HCT116 (cell line): ENCODE measurements at regions not wholly inside any gene's neighbourhood (a gene's known extent, or its start where the extent isn't known, plus 50 kb on each side); places are given as distances from the start of the nearest gene placed in this dataset.

Source experiments
- ATAC-seq: fragments of 200-7000 bp; cut with Tn5 transposase; 2 replicates; pipeline ENCODE4 v1.9.1; 2020; ENCODE audit warnings: mild to moderate bottlenecking, moderate library complexity
- BruUV-seq: library from RNA; stranded (reverse); fragments of 400-500 nt; replicated peaks from 2 replicates; lab custom pipeline; 2021; lab: Mats Ljungman, UMichigan
- CTCF ChIA-PET: fragments of 300-600 bp; sonication (Branson Sonifier 250); formaldehyde crosslinking; loops from one replicate; lab custom pipeline; 2021; ENCODE audit warnings: antibody characterized with exemption; lab: Charles Lee
- POLR2A ChIA-PET: fragments of 300-600, 350-600 bp; sonication (Branson Sonifier 250); formaldehyde crosslinking; loops from one replicate; lab custom pipeline; 2021; ENCODE audit warnings: antibody characterized with exemption; lab: Charles Lee
- RAD21 ChIA-PET, 2 experiments: fragments of 300-600 bp; sonication (Branson Sonifier 250); formaldehyde crosslinking; loops; one replicate each; lab custom pipeline; 2023; ENCODE audit warnings: low total read pairs in 2 of 2; ENCODE audit not compliant: uncharacterized antibody in 2 of 2, unreplicated experiment in 2 of 2, low non-redundant PET in 1 of 2; lab: Charles Lee
- DNase-seq: peaks from one replicate; pipeline ENCODE4 v3.0.0-alpha.2; 2010; ENCODE audit warnings: low read depth, low spot score
- H2AFZ ChIP-seq: fragments of 200-600 bp; shearing (Covaris generic), sonication (generic); 2 replicates; pipeline ENCODE4 v1.6.1; 2017; ENCODE audit warnings: low read depth, mixed run types, mixed read lengths, antibody characterized with exemption, low read length; ENCODE audit not compliant: poor library complexity, severe bottlenecking
- H3K27ac ChIP-seq: 2 replicates; pipeline ENCODE4 v1.5.1; 2012; ENCODE audit warnings: low read depth, low read length
- H3K27me3 ChIP-seq: fragments of 200-600 bp; sonication (generic); 2 replicates; pipeline ENCODE4 v1.6.1; 2016; ENCODE audit warnings: mixed run types, low read length, mixed read lengths; ENCODE audit not compliant: insufficient read depth
- H3K36me3 ChIP-seq, 2 experiments: fragments of 200-500 bp in 1 of 2; fragments of 200-600 bp in 1 of 2; sonication (Bioruptor generic) in 1 of 2; sonication (generic) in 1 of 2; 2 replicates each; pipeline versions ENCODE4 v1.5.1 to v1.6.1; 2014 to 2016; ENCODE audit warnings: low read length in 2 of 2, inconsistent platforms in 1 of 2, mixed read lengths in 1 of 2, mixed run types in 1 of 2; ENCODE audit not compliant: insufficient read depth in 2 of 2, control insufficient read depth in 1 of 2
- H3K4me1 ChIP-seq, 2 experiments: fragments of 200-600 bp in 1 of 2; sonication (generic) in 1 of 2; 2 replicates each; pipeline versions ENCODE4 v1.5.1 to v1.6.1; 2012 to 2017; ENCODE audit warnings: low read length in 2 of 2, inconsistent platforms in 1 of 2, mild to moderate bottlenecking in 1 of 2, mixed read lengths in 1 of 2, mixed run types in 1 of 2, moderate library complexity in 1 of 2; ENCODE audit not compliant: insufficient read depth in 2 of 2, control insufficient read depth in 1 of 2
- H3K4me2 ChIP-seq: fragments of 200-600 bp; sonication (generic); 2 replicates; pipeline ENCODE4 v1.6.1; 2017; ENCODE audit warnings: mixed run types, low read length, mixed read lengths
- H3K4me3 ChIP-seq, 2 experiments: fragments of 200-600 bp in 1 of 2; sonication (generic) in 1 of 2; replicated peaks in 1 of 2; 2 replicates each; pipeline ENCODE4 v1.5.1; 2011 to 2016; ENCODE audit warnings: low read length in 2 of 2, control low read depth in 1 of 2, low read depth in 1 of 2, mild to moderate bottlenecking in 1 of 2, mixed read lengths in 1 of 2, mixed run types in 1 of 2
- H3K79me2 ChIP-seq: fragments of 200-600 bp; sonication (generic); 2 replicates; pipeline ENCODE4 v1.6.1; 2017; ENCODE audit warnings: mild to moderate bottlenecking, mixed run types, low read length, moderate library complexity, mixed read lengths; ENCODE audit not compliant: insufficient read depth
- H3K9ac ChIP-seq: fragments of 200-600 bp; sonication (generic); 2 replicates; pipeline ENCODE4 v1.6.1; 2016; ENCODE audit warnings: low read length, mixed read lengths
- H3K9me2 ChIP-seq: fragments of 200-600 bp; sonication (generic), shearing (Covaris generic); 2 replicates; pipeline ENCODE4 v1.6.1; 2017; ENCODE audit warnings: mixed run types, mild to moderate bottlenecking, moderate library complexity; ENCODE audit not compliant: insufficient read depth
- H3K9me3 ChIP-seq, 2 experiments: fragments of 200-500 bp in 1 of 2; fragments of 200-600 bp in 1 of 2; sonication (Bioruptor generic) in 1 of 2; sonication (generic) in 1 of 2; 2 replicates each; pipeline ENCODE4 v1.6.1; 2014 to 2017; ENCODE audit warnings: low read length in 2 of 2, mixed read lengths in 2 of 2, inconsistent platforms in 1 of 2, low read depth in 1 of 2, mild to moderate bottlenecking in 1 of 2, mixed run types in 1 of 2, moderate library complexity in 1 of 2; ENCODE audit not compliant: control insufficient read depth in 1 of 2, insufficient read depth in 1 of 2
- H4K20me1 ChIP-seq: fragments of 200-600 bp; sonication (generic), shearing (Covaris generic); 2 replicates; pipeline ENCODE4 v1.6.1; 2017; ENCODE audit warnings: mixed run types, mild to moderate bottlenecking, moderate library complexity; ENCODE audit not compliant: insufficient read depth
- CEBPB ChIP-seq: IDR thresholded peaks from 2 replicates; pipeline ENCODE4 v1.6.1; 2012; ENCODE audit warnings: low read depth
- EGR1 ChIP-seq: IDR thresholded peaks from 2 replicates; pipeline ENCODE4 v1.6.1; 2012; ENCODE audit warnings: low read depth
- ELF1 ChIP-seq: IDR thresholded peaks from 2 replicates; pipeline ENCODE4 v1.6.1; 2012; ENCODE audit warnings: low read depth, borderline replicate concordance
- EZH2 ChIP-seq: fragments of 200-600 bp; sonication (generic); IDR thresholded peaks from 2 replicates; pipeline ENCODE4 v1.6.1; 2017; ENCODE audit warnings: antibody characterized with exemption, mixed run types
- EZH2phosphoT487 ChIP-seq: fragments of 200-600 bp; IDR thresholded peaks from 2 replicates; pipeline ENCODE4 v1.6.1; 2018; ENCODE audit warnings: antibody characterized with exemption, borderline replicate concordance
- FOSL1 ChIP-seq: IDR thresholded peaks from 2 replicates; pipeline ENCODE4 v1.6.1; 2012; ENCODE audit warnings: low read depth
- JUND ChIP-seq: IDR thresholded peaks from 2 replicates; pipeline ENCODE4 v1.6.1; 2012
- POLR2A ChIP-seq: IDR thresholded peaks from 2 replicates; pipeline ENCODE4 v1.7.0; 2011; ENCODE audit warnings: borderline replicate concordance; ENCODE audit not compliant: insufficient read depth, insufficient read length; ENCODE audit errors: extremely low read depth
- POLR2AphosphoS5 ChIP-seq: IDR thresholded peaks from 2 replicates; pipeline ENCODE4 v1.6.1; 2011; ENCODE audit warnings: mild to moderate bottlenecking, low read depth, low read length, moderate library complexity
- RAD21 ChIP-seq: IDR thresholded peaks from 2 replicates; pipeline ENCODE4 v1.6.1; 2012; ENCODE audit warnings: low read depth, mild to moderate bottlenecking
- SIN3A ChIP-seq: IDR thresholded peaks from 2 replicates; pipeline ENCODE4 v1.6.1; 2012; ENCODE audit warnings: low read depth
- SRF ChIP-seq: IDR thresholded peaks from 2 replicates; pipeline ENCODE4 v1.6.1; 2012; ENCODE audit warnings: low read depth
- TCF7L2 ChIP-seq: IDR thresholded peaks from 2 replicates; pipeline ENCODE4 v1.7.0; 2011; ENCODE audit warnings: borderline replicate concordance, inconsistent platforms; ENCODE audit not compliant: insufficient read depth, insufficient read length; ENCODE audit errors: extremely low read depth
- YY1 ChIP-seq: IDR thresholded peaks from 2 replicates; pipeline ENCODE4 v1.6.1; 2011; ENCODE audit warnings: low read length, low read depth, moderate library complexity, mild to moderate bottlenecking; ENCODE audit not compliant: insufficient replicate concordance; ENCODE audit errors: extremely low read depth
- ZFX ChIP-seq: fragments of 450-650 bp; IDR thresholded peaks from 2 replicates; pipeline ENCODE4 v1.6.1; 2017
- ZNF274 ChIP-seq: fragments of 200-500 bp; sonication (Bioruptor generic); IDR thresholded peaks from 2 replicates; pipeline ENCODE4 v1.6.1; 2014; ENCODE audit warnings: mild to moderate bottlenecking, low read depth, low read length, inconsistent platforms
- intact Hi-C: fragments of 100-400 bp; cut with micrococcal nuclease; formaldehyde crosslinking; loops from 2 replicates; pipeline ENCODE4 v1.10.0; 2022
- TF ChIP-seq, protein P1 (sequence below): IDR thresholded peaks from 2 replicates; pipeline ENCODE4 v1.6.1; 2011; ENCODE audit warnings: mild to moderate bottlenecking, low read length, moderate library complexity; ENCODE audit not compliant: insufficient replicate concordance; ENCODE audit errors: extremely low read depth
- TF ChIP-seq, protein P2 (sequence below), 3 experiments: fragments of 200-600 bp in 1 of 3; sonication (generic) in 1 of 3; IDR thresholded peaks in 2 of 3; conservative IDR thresholded peaks in 1 of 3; 2 replicates each; pipeline ENCODE4 v1.5.1; 2012 to 2017; ENCODE audit warnings: low read depth in 2 of 3, low read length in 2 of 3, antibody characterized with exemption in 1 of 3, borderline replicate concordance in 1 of 3, control low read depth in 1 of 3, mild to moderate bottlenecking in 1 of 3, mixed read lengths in 1 of 3, mixed run types in 1 of 3, moderate library complexity in 1 of 3; ENCODE audit not compliant: insufficient read depth in 1 of 3
- TF ChIP-seq, protein P3 (sequence below): IDR thresholded peaks from 2 replicates; pipeline ENCODE4 v1.6.1; 2012
- TF ChIP-seq, protein P4 (sequence below): IDR thresholded peaks from 2 replicates; pipeline ENCODE4 v1.6.1; 2012; ENCODE audit warnings: low read depth

DNA sequence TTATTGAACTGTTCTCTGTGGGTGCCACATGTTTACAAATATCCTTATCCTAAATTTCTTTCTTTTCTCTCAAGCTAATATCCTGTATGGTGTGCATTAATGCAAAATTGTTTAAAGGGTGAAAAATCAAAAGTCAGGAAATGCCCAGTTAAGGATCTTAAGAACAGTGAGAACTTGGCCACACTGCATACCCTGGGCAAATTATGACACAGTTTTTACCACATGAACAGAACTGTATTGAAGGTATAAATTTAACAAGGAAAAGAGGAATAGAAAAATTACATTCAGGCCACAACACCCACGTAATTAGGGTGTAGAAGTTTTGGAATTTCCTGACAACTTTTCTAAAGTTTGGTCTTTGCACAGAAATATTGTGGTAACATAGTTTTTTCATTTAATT is 94.4 kb upstream of the HCCS start:
- BruUV-seq, result no TSS peak
- intact Hi-C loops, result no loop called here
- RAD21 ChIA-PET, result no interaction called here
- Histone ChIP-seq H2AFZ (no peak overlapping the region), H3K9ac (no peak overlapping the region)
- TF ChIP-seq CEBPB (no peak), SIN3A (no peak), TCF7L2 (no peak), ZFX (no peak), SRF (no peak), YY1 (no peak), FOSL1 (no peak), ELF1 (no peak), POLR2AphosphoS5 (no peak), POLR2A (no peak), EGR1 (no peak), RAD21 (no peak), EZH2 (no peak), EZH2phosphoT487 (no peak), JUND (no peak), ZNF274 (no peak)
- TF ChIP-seq, protein P1, sequence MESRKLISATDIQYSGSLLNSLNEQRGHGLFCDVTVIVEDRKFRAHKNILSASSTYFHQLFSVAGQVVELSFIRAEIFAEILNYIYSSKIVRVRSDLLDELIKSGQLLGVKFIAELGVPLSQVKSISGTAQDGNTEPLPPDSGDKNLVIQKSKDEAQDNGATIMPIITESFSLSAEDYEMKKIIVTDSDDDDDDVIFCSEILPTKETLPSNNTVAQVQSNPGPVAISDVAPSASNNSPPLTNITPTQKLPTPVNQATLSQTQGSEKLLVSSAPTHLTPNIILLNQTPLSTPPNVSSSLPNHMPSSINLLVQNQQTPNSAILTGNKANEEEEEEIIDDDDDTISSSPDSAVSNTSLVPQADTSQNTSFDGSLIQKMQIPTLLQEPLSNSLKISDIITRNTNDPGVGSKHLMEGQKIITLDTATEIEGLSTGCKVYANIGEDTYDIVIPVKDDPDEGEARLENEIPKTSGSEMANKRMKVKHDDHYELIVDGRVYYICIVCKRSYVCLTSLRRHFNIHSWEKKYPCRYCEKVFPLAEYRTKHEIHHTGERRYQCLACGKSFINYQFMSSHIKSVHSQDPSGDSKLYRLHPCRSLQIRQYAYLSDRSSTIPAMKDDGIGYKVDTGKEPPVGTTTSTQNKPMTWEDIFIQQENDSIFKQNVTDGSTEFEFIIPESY, result no peak
- TF ChIP-seq, protein P2, sequence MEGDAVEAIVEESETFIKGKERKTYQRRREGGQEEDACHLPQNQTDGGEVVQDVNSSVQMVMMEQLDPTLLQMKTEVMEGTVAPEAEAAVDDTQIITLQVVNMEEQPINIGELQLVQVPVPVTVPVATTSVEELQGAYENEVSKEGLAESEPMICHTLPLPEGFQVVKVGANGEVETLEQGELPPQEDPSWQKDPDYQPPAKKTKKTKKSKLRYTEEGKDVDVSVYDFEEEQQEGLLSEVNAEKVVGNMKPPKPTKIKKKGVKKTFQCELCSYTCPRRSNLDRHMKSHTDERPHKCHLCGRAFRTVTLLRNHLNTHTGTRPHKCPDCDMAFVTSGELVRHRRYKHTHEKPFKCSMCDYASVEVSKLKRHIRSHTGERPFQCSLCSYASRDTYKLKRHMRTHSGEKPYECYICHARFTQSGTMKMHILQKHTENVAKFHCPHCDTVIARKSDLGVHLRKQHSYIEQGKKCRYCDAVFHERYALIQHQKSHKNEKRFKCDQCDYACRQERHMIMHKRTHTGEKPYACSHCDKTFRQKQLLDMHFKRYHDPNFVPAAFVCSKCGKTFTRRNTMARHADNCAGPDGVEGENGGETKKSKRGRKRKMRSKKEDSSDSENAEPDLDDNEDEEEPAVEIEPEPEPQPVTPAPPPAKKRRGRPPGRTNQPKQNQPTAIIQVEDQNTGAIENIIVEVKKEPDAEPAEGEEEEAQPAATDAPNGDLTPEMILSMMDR (IDR thresholded peaks at IDR 0.05 in 2 of 3, conservative IDR thresholded peaks at IDR 0.05 in 1 of 3; ENCODE audit: borderline replicate concordance in 1 of 3, insufficient read depth in 1 of 3, low read depth in 2 of 3, low read length in 2 of 3), result no peak
- TF ChIP-seq, protein P3, sequence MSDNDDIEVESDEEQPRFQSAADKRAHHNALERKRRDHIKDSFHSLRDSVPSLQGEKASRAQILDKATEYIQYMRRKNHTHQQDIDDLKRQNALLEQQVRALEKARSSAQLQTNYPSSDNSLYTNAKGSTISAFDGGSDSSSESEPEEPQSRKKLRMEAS, result no peak
- TF ChIP-seq, protein P4, sequence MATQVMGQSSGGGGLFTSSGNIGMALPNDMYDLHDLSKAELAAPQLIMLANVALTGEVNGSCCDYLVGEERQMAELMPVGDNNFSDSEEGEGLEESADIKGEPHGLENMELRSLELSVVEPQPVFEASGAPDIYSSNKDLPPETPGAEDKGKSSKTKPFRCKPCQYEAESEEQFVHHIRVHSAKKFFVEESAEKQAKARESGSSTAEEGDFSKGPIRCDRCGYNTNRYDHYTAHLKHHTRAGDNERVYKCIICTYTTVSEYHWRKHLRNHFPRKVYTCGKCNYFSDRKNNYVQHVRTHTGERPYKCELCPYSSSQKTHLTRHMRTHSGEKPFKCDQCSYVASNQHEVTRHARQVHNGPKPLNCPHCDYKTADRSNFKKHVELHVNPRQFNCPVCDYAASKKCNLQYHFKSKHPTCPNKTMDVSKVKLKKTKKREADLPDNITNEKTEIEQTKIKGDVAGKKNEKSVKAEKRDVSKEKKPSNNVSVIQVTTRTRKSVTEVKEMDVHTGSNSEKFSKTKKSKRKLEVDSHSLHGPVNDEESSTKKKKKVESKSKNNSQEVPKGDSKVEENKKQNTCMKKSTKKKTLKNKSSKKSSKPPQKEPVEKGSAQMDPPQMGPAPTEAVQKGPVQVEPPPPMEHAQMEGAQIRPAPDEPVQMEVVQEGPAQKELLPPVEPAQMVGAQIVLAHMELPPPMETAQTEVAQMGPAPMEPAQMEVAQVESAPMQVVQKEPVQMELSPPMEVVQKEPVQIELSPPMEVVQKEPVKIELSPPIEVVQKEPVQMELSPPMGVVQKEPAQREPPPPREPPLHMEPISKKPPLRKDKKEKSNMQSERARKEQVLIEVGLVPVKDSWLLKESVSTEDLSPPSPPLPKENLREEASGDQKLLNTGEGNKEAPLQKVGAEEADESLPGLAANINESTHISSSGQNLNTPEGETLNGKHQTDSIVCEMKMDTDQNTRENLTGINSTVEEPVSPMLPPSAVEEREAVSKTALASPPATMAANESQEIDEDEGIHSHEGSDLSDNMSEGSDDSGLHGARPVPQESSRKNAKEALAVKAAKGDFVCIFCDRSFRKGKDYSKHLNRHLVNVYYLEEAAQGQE, result no peak
- TF ChIP-seq, all 23 proteins: peak for 0
- no peaks in the 10 kb centered on the region for H3K4me1 ChIP-seq
- H3K4me2 ChIP-seq, result no peak overlapping the region
- no peaks in the 10 kb centered on the region for H4K20me1 ChIP-seq
- ChIA-PET CTCF (no interaction called here), POLR2A (no interaction called here)
- H3K79me2 ChIP-seq, result no peaks in the 10 kb centered on the region
- DNase-seq (no peak), ATAC-seq (no peak)
- H3K36me3 ChIP-seq, result no peaks in the 10 kb centered on the region
- H3K9me2 ChIP-seq, result no peaks in the 10 kb centered on the region
- H3K4me3 ChIP-seq, result no peak overlapping the region
- H3K27ac ChIP-seq, result no peak overlapping the region
- no peaks in the 10 kb centered on the region for H3K9me3 ChIP-seq
- H3K27me3 ChIP-seq, result no peaks in the 10 kb centered on the region
